B cell (primary cell): ENCODE measurements at regions not wholly inside any gene's neighbourhood (a gene's known extent, or its start where the extent isn't known, plus 50 kb on each side); places are given as distances from the start of the nearest gene placed in this dataset.

Experiments used
- EZH2 ChIP-seq: IDR thresholded peaks from 2 replicates; pipeline ENCODE4 v1.6.1; 2012; ENCODE audit warnings: borderline replicate concordance, low read depth, mild to moderate bottlenecking, moderate library complexity, low read length; ENCODE audit not compliant: insufficient read depth, poor library complexity, severe bottlenecking
- TF ChIP-seq, protein P1 (sequence below): fragments of 200-600 bp; IDR thresholded peaks from one replicate; pipeline ENCODE4 v1.8.0; 2022; ENCODE audit warnings: antibody characterized with exemption, mild to moderate bottlenecking

DNA sequence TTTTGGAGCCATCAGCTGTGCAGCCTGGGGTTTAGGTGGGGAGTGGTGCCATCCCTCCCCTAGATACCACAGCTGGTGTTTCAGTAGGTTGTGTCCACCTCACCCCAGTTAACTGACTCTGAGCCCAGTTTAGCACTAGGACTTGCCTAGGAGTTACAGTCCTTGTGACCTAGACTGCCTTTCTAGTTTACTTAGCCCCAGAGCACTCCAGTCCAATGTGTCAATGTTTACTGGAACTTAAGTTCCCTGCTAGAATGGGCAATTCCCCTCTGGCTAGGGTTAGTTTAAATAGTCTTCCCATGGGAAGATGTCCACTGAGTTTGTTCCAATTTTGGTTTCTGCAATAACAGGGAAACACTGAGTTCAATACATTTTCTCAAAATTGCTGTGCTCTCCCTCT is 909.2 kb downstream of the CCDC85A start:
- TF ChIP-seq, protein P1, sequence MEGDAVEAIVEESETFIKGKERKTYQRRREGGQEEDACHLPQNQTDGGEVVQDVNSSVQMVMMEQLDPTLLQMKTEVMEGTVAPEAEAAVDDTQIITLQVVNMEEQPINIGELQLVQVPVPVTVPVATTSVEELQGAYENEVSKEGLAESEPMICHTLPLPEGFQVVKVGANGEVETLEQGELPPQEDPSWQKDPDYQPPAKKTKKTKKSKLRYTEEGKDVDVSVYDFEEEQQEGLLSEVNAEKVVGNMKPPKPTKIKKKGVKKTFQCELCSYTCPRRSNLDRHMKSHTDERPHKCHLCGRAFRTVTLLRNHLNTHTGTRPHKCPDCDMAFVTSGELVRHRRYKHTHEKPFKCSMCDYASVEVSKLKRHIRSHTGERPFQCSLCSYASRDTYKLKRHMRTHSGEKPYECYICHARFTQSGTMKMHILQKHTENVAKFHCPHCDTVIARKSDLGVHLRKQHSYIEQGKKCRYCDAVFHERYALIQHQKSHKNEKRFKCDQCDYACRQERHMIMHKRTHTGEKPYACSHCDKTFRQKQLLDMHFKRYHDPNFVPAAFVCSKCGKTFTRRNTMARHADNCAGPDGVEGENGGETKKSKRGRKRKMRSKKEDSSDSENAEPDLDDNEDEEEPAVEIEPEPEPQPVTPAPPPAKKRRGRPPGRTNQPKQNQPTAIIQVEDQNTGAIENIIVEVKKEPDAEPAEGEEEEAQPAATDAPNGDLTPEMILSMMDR, result no peak
- no peak for TF ChIP-seq EZH2
